Neural progenitor cell (in vitro differentiated cells): ENCODE measurements at regions not wholly inside any gene's neighbourhood (a gene's known extent, or its start where the extent isn't known, plus 50 kb on each side); places are given as distances from the start of the nearest gene placed in this dataset.

Experiments used
- DNase-seq: peaks from one replicate; pipeline ENCODE4 v3.0.0-alpha.2; 2016; ENCODE audit warnings: low spot score
- H2AFZ ChIP-seq: fragments of 200-600 bp; sonication (generic); replicated peaks from 2 replicates; pipeline ENCODE4 v1.6.1; 2016; ENCODE audit warnings: antibody characterized with exemption
- H3F3A ChIP-seq: fragments of 200-600 bp; sonication (generic); 2 replicates; pipeline ENCODE4 v1.6.1; 2016; ENCODE audit warnings: antibody characterized with exemption, low read depth
- H3K27ac ChIP-seq: fragments of 200-600 bp; sonication (generic); 2 replicates; pipeline ENCODE4 v1.5.1; 2016; ENCODE audit warnings: mild to moderate bottlenecking
- H3K27me3 ChIP-seq: fragments of 200-600 bp; sonication (generic); 2 replicates; pipeline ENCODE4 v1.6.1; 2016; ENCODE audit warnings: mild to moderate bottlenecking, moderate library complexity
- H3K36me3 ChIP-seq: fragments of 200-600 bp; sonication (generic); 2 replicates; pipeline ENCODE4 v1.5.1; 2016
- H3K4me1 ChIP-seq: fragments of 200-600 bp; sonication (generic); 2 replicates; pipeline ENCODE4 v1.6.1; 2016; ENCODE audit warnings: mixed run types
- H3K4me2 ChIP-seq: fragments of 200-600 bp; sonication (generic); 2 replicates; pipeline ENCODE4 v1.6.1; 2016
- H3K4me3 ChIP-seq: fragments of 200-600 bp; sonication (generic); 2 replicates; pipeline ENCODE4 v1.5.1; 2016
- H3K79me2 ChIP-seq: fragments of 200-600 bp; sonication (generic); 2 replicates; pipeline ENCODE4 v1.6.1; 2016; ENCODE audit warnings: low read depth
- H3K9ac ChIP-seq: fragments of 200-600 bp; sonication (generic); 2 replicates; pipeline ENCODE4 v1.6.1; 2016
- H3K9me3 ChIP-seq: fragments of 200-600 bp; sonication (generic); 2 replicates; pipeline ENCODE4 v1.5.1; 2016; ENCODE audit warnings: low read depth
- H4K20me1 ChIP-seq: fragments of 200-600 bp; sonication (generic); 2 replicates; pipeline ENCODE4 v1.6.1; 2016; ENCODE audit warnings: low read depth
- H3K27ac Mint-ChIP-seq: 3 replicates; pipeline ENCODE4 v1.8.0; 2021; ENCODE audit warnings: mixed read lengths
- H3K27me3 Mint-ChIP-seq: 2 replicates; pipeline ENCODE4 v1.8.0; 2022; ENCODE audit warnings: low read depth, mild to moderate bottlenecking, inconsistent platforms, moderate library complexity, mixed read lengths; ENCODE audit not compliant: insufficient read depth
- H3K36me3 Mint-ChIP-seq: 3 replicates; pipeline ENCODE4 v1.8.0; 2021; ENCODE audit warnings: mixed read lengths
- H3K4me1 Mint-ChIP-seq: 3 replicates; pipeline ENCODE4 v1.8.0; 2021; ENCODE audit warnings: mixed read lengths
- H3K4me3 Mint-ChIP-seq: 3 replicates; pipeline ENCODE4 v1.8.0; 2021; ENCODE audit warnings: mild to moderate bottlenecking, moderate library complexity, mixed read lengths
- H3K9me3 Mint-ChIP-seq: 3 replicates; pipeline ENCODE4 v1.8.0; 2020; ENCODE audit warnings: mixed read lengths
- CTCF ChIP-seq: fragments of 200-600 bp; sonication (generic); IDR thresholded peaks from 2 replicates; pipeline ENCODE4 v1.5.1; 2017; ENCODE audit warnings: antibody characterized with exemption, mild to moderate bottlenecking
- EZH2 ChIP-seq: fragments of 200-600 bp; sonication (generic); IDR thresholded peaks from 2 replicates; pipeline ENCODE4 v1.6.1; 2017; ENCODE audit warnings: antibody characterized with exemption, mild to moderate bottlenecking, moderate library complexity
- EZH2phosphoT487 ChIP-seq: fragments of 200-600 bp; sonication (generic); IDR thresholded peaks from 2 replicates; pipeline ENCODE4 v1.6.1; 2017; ENCODE audit warnings: antibody characterized with exemption

GRCh38 chr2:39492095-39492590 is 55.1 kb upstream of the MAP4K3 start:
- H3K27ac ChIP-seq = no peak overlapping the region
- Mint-ChIP-seq H3K4me3 (no peak overlapping the region), H3K27ac (no peak overlapping the region), H3K9me3 (peaks cover 2% of the 10 kb centered on the region), H3K4me1 (peaks cover 16% of the 10 kb centered on the region), H3K27me3 (peaks cover 2% of the 10 kb centered on the region), H3K36me3 (peaks cover 6% of the 10 kb centered on the region)
- TF ChIP-seq EZH2 = no peak
- no peak for TF ChIP-seq EZH2phosphoT487
- no peak for TF ChIP-seq CTCF
- no peak for DNase-seq
- no peak overlapping the region for H3K9ac ChIP-seq
- no peaks in the 10 kb centered on the region for H3K9me3 ChIP-seq
- no peak overlapping the region for H2AFZ ChIP-seq
- no peak overlapping the region for H3K4me3 ChIP-seq
- peaks cover 8% of the 10 kb centered on the region for H3K4me1 ChIP-seq
- H3F3A ChIP-seq = no peaks in the 10 kb centered on the region
- no peaks in the 10 kb centered on the region for H3K36me3 ChIP-seq
- H3K27me3 ChIP-seq = no peaks in the 10 kb centered on the region
- no peaks in the 10 kb centered on the region for H3K79me2 ChIP-seq
- no peak overlapping the region for H3K4me2 ChIP-seq
- no peaks in the 10 kb centered on the region for H4K20me1 ChIP-seq

DNA sequence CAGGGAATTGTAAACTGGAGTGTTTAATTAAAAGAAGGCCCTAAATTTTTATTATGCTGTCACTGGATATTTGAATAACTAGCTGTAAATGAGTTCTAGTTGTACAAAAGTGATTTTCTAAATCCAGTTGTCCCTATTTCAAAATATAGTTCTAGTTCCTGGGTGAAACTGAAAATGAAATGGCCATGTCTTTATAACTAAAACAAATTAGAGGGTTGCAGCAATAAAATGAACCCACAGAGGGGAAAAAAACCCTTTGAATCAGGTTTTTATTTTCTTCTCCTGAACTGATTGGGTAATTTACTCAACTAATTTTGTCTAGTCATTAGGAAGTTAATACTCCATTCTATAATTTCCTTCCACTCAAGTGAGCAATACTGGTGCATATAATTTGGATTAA is 55.6 kb upstream of the MAP4K3 start:
- H3K27me3 Mint-ChIP-seq = peaks cover 2% of the 10 kb centered on the region
- Histone ChIP-seq H2AFZ (no peak overlapping the region), H4K20me1 (no peaks in the 10 kb centered on the region), H3K4me2 (no peak overlapping the region), H3K27me3 (no peaks in the 10 kb centered on the region), H3K36me3 (no peaks in the 10 kb centered on the region), H3F3A (no peaks in the 10 kb centered on the region), H3K4me1 (peaks cover 3% of the 10 kb centered on the region), H3K9ac (no peak overlapping the region), H3K4me3 (no peak overlapping the region), H3K79me2 (no peaks in the 10 kb centered on the region), H3K9me3 (no peaks in the 10 kb centered on the region), H3K27ac (no peak overlapping the region)
- DNase-seq = no peak
- peaks cover 6% of the 10 kb centered on the region for H3K36me3 Mint-ChIP-seq
- no peak overlapping the region for H3K27ac Mint-ChIP-seq
- peaks cover 2% of the 10 kb centered on the region for H3K9me3 Mint-ChIP-seq
- TF ChIP-seq EZH2phosphoT487 = no peak
- TF ChIP-seq EZH2 = no peak
- TF ChIP-seq CTCF = no peak
- no peak overlapping the region for H3K4me3 Mint-ChIP-seq
- peaks cover 10% of the 10 kb centered on the region for H3K4me1 Mint-ChIP-seq

DNA sequence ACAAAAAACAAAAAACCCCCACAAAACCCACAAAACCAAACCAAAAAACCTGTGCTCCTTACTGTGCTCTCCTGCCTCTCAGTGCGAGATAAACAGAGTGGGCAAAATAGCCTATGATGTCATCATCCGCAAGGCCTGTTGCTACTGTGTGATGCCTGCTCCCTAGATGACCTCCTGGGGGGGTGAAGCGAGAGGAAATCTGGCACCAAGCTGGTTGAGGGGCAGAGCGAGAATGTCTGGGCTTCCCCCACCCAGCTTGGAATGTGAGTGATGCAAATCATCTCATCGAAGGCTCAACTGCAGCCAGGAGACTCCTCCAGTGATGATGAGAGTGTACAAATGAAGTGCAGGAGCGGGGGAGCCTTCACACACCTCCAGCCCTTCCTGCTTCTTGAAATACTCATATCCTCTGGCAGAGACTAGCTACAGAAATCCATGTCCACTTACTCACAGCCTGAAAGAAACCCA is 57.7 kb upstream of the MAP4K3 start:
- peak; percentile 24 for DNase-seq
- Histone ChIP-seq H3K9me3 (no peaks in the 10 kb centered on the region), H4K20me1 (no peaks in the 10 kb centered on the region), H3K4me3 (no peak overlapping the region), H3K4me2 (no peak overlapping the region), H3K79me2 (no peaks in the 10 kb centered on the region), H3K36me3 (no peaks in the 10 kb centered on the region), H2AFZ (peak overlapping the region; percentile 18), H3K9ac (no peak overlapping the region), H3K27ac (no peak overlapping the region), H3K27me3 (no peaks in the 10 kb centered on the region), H3F3A (no peaks in the 10 kb centered on the region), H3K4me1 (no peaks in the 10 kb centered on the region)
- Mint-ChIP-seq H3K36me3 (peaks cover 3% of the 10 kb centered on the region), H3K27ac (no peak overlapping the region), H3K9me3 (peaks cover 2% of the 10 kb centered on the region), H3K4me3 (no peak overlapping the region), H3K27me3 (peaks cover 2% of the 10 kb centered on the region), H3K4me1 (peaks cover 8% of the 10 kb centered on the region)
- TF ChIP-seq CTCF = no peak
- no peak for TF ChIP-seq EZH2
- no peak for TF ChIP-seq EZH2phosphoT487
